ENCODE measurements at regions not wholly inside any gene's neighbourhood (a gene's known extent, or its start where the extent isn't known, plus 50 kb on each side); places are given as distances from the start of the nearest gene placed in this dataset.

- Histone ChIP-seq H3K9me3 (replicated peaks; ENCODE audit: insufficient read depth, low read length) (no peaks in the 10 kb centered on the region), H3K4me2 (ENCODE audit: low read depth, low read length) (no peak overlapping the region), H4K20me1 (ENCODE audit: insufficient read depth, low read length) (no peaks in the 10 kb centered on the region), H3K79me2 (ENCODE audit: low read length) (no peaks in the 10 kb centered on the region), H2AFZ (ENCODE audit: low read length) (no peak overlapping the region), H3K4me3 (ENCODE audit: low read length) (no peak overlapping the region), H3K36me3 (replicated peaks; ENCODE audit: insufficient read depth, low read length) (no peaks in the 10 kb centered on the region), H3K27ac (ENCODE audit: low read length) (no peak overlapping the region), H3K4me1 (ENCODE audit: low read length) (no peaks in the 10 kb centered on the region), H3K27me3 (replicated peaks; ENCODE audit: insufficient read depth, low read length) (no peaks in the 10 kb centered on the region), H3K9me2 (replicated peaks; ENCODE audit: insufficient read depth, low read length) (no peaks in the 10 kb centered on the region), H3K9ac (ENCODE audit: low read length) (no peak overlapping the region), H3F3A (ENCODE audit: insufficient read depth, low read length) (no peaks in the 10 kb centered on the region)
- TF ChIP-seq, protein P1, sequence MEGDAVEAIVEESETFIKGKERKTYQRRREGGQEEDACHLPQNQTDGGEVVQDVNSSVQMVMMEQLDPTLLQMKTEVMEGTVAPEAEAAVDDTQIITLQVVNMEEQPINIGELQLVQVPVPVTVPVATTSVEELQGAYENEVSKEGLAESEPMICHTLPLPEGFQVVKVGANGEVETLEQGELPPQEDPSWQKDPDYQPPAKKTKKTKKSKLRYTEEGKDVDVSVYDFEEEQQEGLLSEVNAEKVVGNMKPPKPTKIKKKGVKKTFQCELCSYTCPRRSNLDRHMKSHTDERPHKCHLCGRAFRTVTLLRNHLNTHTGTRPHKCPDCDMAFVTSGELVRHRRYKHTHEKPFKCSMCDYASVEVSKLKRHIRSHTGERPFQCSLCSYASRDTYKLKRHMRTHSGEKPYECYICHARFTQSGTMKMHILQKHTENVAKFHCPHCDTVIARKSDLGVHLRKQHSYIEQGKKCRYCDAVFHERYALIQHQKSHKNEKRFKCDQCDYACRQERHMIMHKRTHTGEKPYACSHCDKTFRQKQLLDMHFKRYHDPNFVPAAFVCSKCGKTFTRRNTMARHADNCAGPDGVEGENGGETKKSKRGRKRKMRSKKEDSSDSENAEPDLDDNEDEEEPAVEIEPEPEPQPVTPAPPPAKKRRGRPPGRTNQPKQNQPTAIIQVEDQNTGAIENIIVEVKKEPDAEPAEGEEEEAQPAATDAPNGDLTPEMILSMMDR (IDR thresholded peaks at IDR 0.05; ENCODE audit: low read length), result no peak
- TF ChIP-seq EZH2 (optimal IDR thresholded peaks at IDR 0.05; ENCODE audit: low read depth, low read length) (no peak), EZH2phosphoT487 (IDR thresholded peaks at IDR 0.05; ENCODE audit: low read length) (no peak)
- no peak for DNase-seq
Observed at GRCh38 chr3:103055021-103055520, 620.3 kb downstream of the ZPLD1 start.

DNA sequence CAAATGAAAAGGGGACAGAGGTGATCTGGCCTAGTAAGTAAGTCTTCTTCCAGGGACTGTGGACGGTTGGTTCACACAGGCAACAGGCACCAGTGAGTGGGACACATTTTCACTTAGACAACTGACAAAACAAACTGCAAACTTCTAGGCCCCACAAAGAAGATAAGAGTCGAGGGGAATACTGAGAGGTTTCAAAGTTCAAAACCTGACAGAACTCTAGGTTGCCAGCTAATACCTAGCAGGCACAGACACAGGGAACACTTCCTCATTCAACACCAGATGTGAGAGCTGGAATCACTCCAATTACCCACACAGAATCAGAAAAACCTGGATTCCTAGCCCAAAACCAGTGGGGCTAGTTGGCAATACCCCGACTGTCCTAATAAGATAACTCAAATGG lies 621.7 kb downstream of the ZPLD1 start:
- Histone ChIP-seq H3K27ac (ENCODE audit: low read length) (no peak overlapping the region), H4K20me1 (ENCODE audit: insufficient read depth, low read length) (no peaks in the 10 kb centered on the region), H3F3A (ENCODE audit: insufficient read depth, low read length) (no peaks in the 10 kb centered on the region), H3K9me2 (replicated peaks; ENCODE audit: insufficient read depth, low read length) (no peaks in the 10 kb centered on the region), H3K9me3 (replicated peaks; ENCODE audit: insufficient read depth, low read length) (no peaks in the 10 kb centered on the region), H3K4me2 (ENCODE audit: low read depth, low read length) (no peak overlapping the region), H3K9ac (ENCODE audit: low read length) (no peak overlapping the region), H2AFZ (ENCODE audit: low read length) (no peak overlapping the region), H3K4me3 (ENCODE audit: low read length) (no peak overlapping the region), H3K79me2 (ENCODE audit: low read length) (no peaks in the 10 kb centered on the region), H3K4me1 (ENCODE audit: low read length) (no peaks in the 10 kb centered on the region), H3K27me3 (replicated peaks; ENCODE audit: insufficient read depth, low read length) (no peaks in the 10 kb centered on the region), H3K36me3 (replicated peaks; ENCODE audit: insufficient read depth, low read length) (no peaks in the 10 kb centered on the region)
- no peak for DNase-seq
- no peak for TF ChIP-seq EZH2 (optimal IDR thresholded peaks at IDR 0.05; ENCODE audit: low read depth, low read length)

- H3K79me2 ChIP-seq (ENCODE audit: low read length), result no peaks in the 10 kb centered on the region
- no peaks in the 10 kb centered on the region for H3K9me3 ChIP-seq (replicated peaks; ENCODE audit: insufficient read depth, low read length)
- H3K9me2 ChIP-seq (replicated peaks; ENCODE audit: insufficient read depth, low read length), result no peaks in the 10 kb centered on the region
- H3K4me1 ChIP-seq (ENCODE audit: low read length), result no peaks in the 10 kb centered on the region
- H3K9ac ChIP-seq (ENCODE audit: low read length), result no peak overlapping the region
- H3F3A ChIP-seq (ENCODE audit: insufficient read depth, low read length), result no peaks in the 10 kb centered on the region
- no peak overlapping the region for H3K4me3 ChIP-seq (ENCODE audit: low read length)
- H4K20me1 ChIP-seq (ENCODE audit: insufficient read depth, low read length), result no peaks in the 10 kb centered on the region
- H3K4me2 ChIP-seq (ENCODE audit: low read depth, low read length), result no peak overlapping the region
- H3K27me3 ChIP-seq (replicated peaks; ENCODE audit: insufficient read depth, low read length), result no peaks in the 10 kb centered on the region
- DNase-seq, result no peak
- H3K27ac ChIP-seq (ENCODE audit: low read length), result no peak overlapping the region
- TF ChIP-seq EZH2phosphoT487 (IDR thresholded peaks at IDR 0.05; ENCODE audit: low read length), result no peak
- TF ChIP-seq, protein P1 (IDR thresholded peaks at IDR 0.05; ENCODE audit: low read length), result no peak
- no peak for TF ChIP-seq EZH2 (optimal IDR thresholded peaks at IDR 0.05; ENCODE audit: low read depth, low read length)
- no peak overlapping the region for H2AFZ ChIP-seq (ENCODE audit: low read length)
- no peaks in the 10 kb centered on the region for H3K36me3 ChIP-seq (replicated peaks; ENCODE audit: insufficient read depth, low read length)
Observed at GRCh38 chr3:103057003-103057402, 622.2 kb downstream of the ZPLD1 start.

DNA sequence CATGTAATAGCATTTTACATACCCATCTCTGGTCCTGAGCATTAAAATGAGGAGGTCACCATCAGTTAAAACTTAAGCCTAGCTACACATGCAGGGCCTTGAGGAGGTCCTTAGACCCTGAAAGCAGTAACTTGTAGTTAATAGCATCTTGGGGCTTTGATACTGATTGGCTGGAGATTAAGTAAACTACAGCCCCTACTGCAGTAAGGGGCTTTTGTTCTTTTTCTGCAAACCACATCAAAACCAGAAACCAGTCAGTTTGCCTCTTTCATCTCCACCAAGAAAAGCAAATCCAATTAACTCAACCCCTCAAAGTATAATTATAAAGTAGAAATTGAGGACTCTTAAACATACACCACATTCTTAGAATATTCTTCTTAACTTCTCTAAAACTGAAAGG lies 622.7 kb downstream of the ZPLD1 start:
- Histone ChIP-seq H4K20me1 (ENCODE audit: insufficient read depth, low read length) (no peaks in the 10 kb centered on the region), H3F3A (ENCODE audit: insufficient read depth, low read length) (no peaks in the 10 kb centered on the region), H3K27me3 (replicated peaks; ENCODE audit: insufficient read depth, low read length) (no peaks in the 10 kb centered on the region), H3K36me3 (replicated peaks; ENCODE audit: insufficient read depth, low read length) (no peaks in the 10 kb centered on the region), H3K4me3 (ENCODE audit: low read length) (no peak overlapping the region), H2AFZ (ENCODE audit: low read length) (no peak overlapping the region), H3K79me2 (ENCODE audit: low read length) (no peaks in the 10 kb centered on the region), H3K9me3 (replicated peaks; ENCODE audit: insufficient read depth, low read length) (no peaks in the 10 kb centered on the region), H3K4me2 (ENCODE audit: low read depth, low read length) (no peak overlapping the region), H3K9me2 (replicated peaks; ENCODE audit: insufficient read depth, low read length) (no peaks in the 10 kb centered on the region), H3K4me1 (ENCODE audit: low read length) (no peaks in the 10 kb centered on the region), H3K9ac (ENCODE audit: low read length) (no peak overlapping the region), H3K27ac (ENCODE audit: low read length) (no peak overlapping the region)
- no peak for TF ChIP-seq EZH2 (optimal IDR thresholded peaks at IDR 0.05; ENCODE audit: low read depth, low read length)
- TF ChIP-seq, protein P1 (IDR thresholded peaks at IDR 0.05; ENCODE audit: low read length), result no peak
- no peak for TF ChIP-seq EZH2phosphoT487 (IDR thresholded peaks at IDR 0.05; ENCODE audit: low read length)
- no peak for DNase-seq

Data from MM.1S (cell line).